Esophagus squamous epithelium (tissue), 5 donors: ENCODE measurements at regions not wholly inside any gene's neighbourhood (a gene's known extent, or its start where the extent isn't known, plus 50 kb on each side); places are given as distances from the start of the nearest gene placed in this dataset.

Experiments used
- DNase-seq: peaks from one replicate; lab custom pipeline; 2025; lab: John Stamatoyannopoulos, UW
- H3K27ac ChIP-seq, 4 donors: fragments of 200-600 bp; sonication (generic); one replicate each; pipeline ENCODE4 v1.5.1; 2016 to 2019; ENCODE audit warnings: mild to moderate bottlenecking in 1 of 4
- H3K27me3 ChIP-seq, 4 donors: fragments of 200-600 bp; sonication (generic); 1 replicate in 3 of 4; 2 replicates in 1 of 4; pipeline versions ENCODE4 v1.5.1 to v1.6.0; 2017 to 2021; ENCODE audit warnings: antibody characterized with exemption in 1 of 4
- H3K36me3 ChIP-seq, 3 donors: fragments of 200-600 bp; sonication (generic); one replicate each; pipeline ENCODE4 v1.5.1; 2016 to 2019
- H3K4me1 ChIP-seq, 3 donors: fragments of 200-600 bp; sonication (generic); one replicate each; pipeline ENCODE4 v1.5.1; 2017 to 2019
- H3K4me3 ChIP-seq, 4 donors: fragments of 200-600 bp; sonication (generic); 1 replicate in 3 of 4; 2 replicates in 1 of 4; pipeline ENCODE4 v1.5.1; 2016 to 2019; ENCODE audit warnings: mild to moderate bottlenecking in 2 of 4, moderate library complexity in 1 of 4
- H3K9me3 ChIP-seq, 3 donors: fragments of 200-600 bp; sonication (generic); one replicate each; pipeline ENCODE4 v1.5.1; 2016 to 2019
- CTCF ChIP-seq, 6 experiments: fragments of 450-650 bp in 4 of 6; fragments of 200-600 bp in 2 of 6; sonication (generic) in 2 of 6; IDR thresholded peaks; one replicate each; pipeline ENCODE4 v1.5.1; 2016 to 2019; ENCODE audit warnings: antibody characterized with exemption in 6 of 6, mild to moderate bottlenecking in 4 of 6, moderate library complexity in 4 of 6
- POLR2A ChIP-seq, 4 donors: fragments of 450-650 bp; IDR thresholded peaks; one replicate each; pipeline ENCODE4 v1.6.1; 2017; ENCODE audit warnings: antibody characterized with exemption in 4 of 4, mild to moderate bottlenecking in 4 of 4, moderate library complexity in 3 of 4
- WGBS, 2 donors: methylation state at CpG; one replicate each; pipeline ENCODE4 v1.1.5; 2018; 5-methylcytosine and 5-hydroxymethylcytosine counted together
- intact Hi-C: fragments of 100-400 bp; cut with DNase I; formaldehyde crosslinking; loops from one replicate; pipeline ENCODE4 v1.15.0; 2022
- donor health status: DM: yes; HTN: yes; CAD: no.

- H3K4me3 ChIP-seq: no peak overlapping the region
- 83 to 87% methylated on average over 21 of the region's 21 CpGs for WGBS, 2 donors
- intact Hi-C loops: no loop called here
- TF ChIP-seq CTCF (IDR thresholded peaks at IDR 0.05) (no peak), POLR2A (IDR thresholded peaks at IDR 0.05) (no peak)
- no peaks in the 10 kb centered on the region for H3K9me3 ChIP-seq
- peaks cover 0 to 26% (median 0%) of the 10 kb centered on the region in 4 donors for H3K27me3 ChIP-seq
- no peak for DNase-seq
- H3K27ac ChIP-seq: no peak overlapping the region
- no peaks in the 10 kb centered on the region for H3K4me1 ChIP-seq
- H3K36me3 ChIP-seq: no peaks in the 10 kb centered on the region
Observed at GRCh38 chr13:112231451-112232083, 144.6 kb upstream of the SPACA7 start.

GRCh38 chr13:112233256-112233655 lies 142.9 kb upstream of the SPACA7 start:
- H3K36me3 ChIP-seq: no peaks in the 10 kb centered on the region
- H3K4me3 ChIP-seq: no peak overlapping the region
- TF ChIP-seq CTCF (IDR thresholded peaks at IDR 0.05) (no peak), POLR2A (IDR thresholded peaks at IDR 0.05) (no peak)
- DNase-seq: no peak
- H3K9me3 ChIP-seq: no peaks in the 10 kb centered on the region
- 77 to 82% methylated on average over 13 of the region's 18 CpGs for WGBS, 2 donors
- intact Hi-C loops: no loop called here
- no peak overlapping the region for H3K27ac ChIP-seq
- no peaks in the 10 kb centered on the region for H3K4me1 ChIP-seq
- peaks cover 0 to 24% (median 0%) of the 10 kb centered on the region in 4 donors for H3K27me3 ChIP-seq

- Histone ChIP-seq H3K4me3 (no peak overlapping the region), H3K36me3 (no peaks in the 10 kb centered on the region), H3K4me1 (no peaks in the 10 kb centered on the region), H3K27ac (no peak overlapping the region), H3K27me3 (peaks cover 0 to 28% (median 0%) of the 10 kb centered on the region in 4 donors), H3K9me3 (no peaks in the 10 kb centered on the region)
- WGBS, 2 donors: 78 to 84% methylated on average over 8 of the region's 8 CpGs
- DNase-seq: no peak
- TF ChIP-seq POLR2A (IDR thresholded peaks at IDR 0.05) (no peak), CTCF (IDR thresholded peaks at IDR 0.05) (no peak)
- intact Hi-C loops: no loop called here
Observed at GRCh38 chr13:112233716-112234115, 142.4 kb upstream of the SPACA7 start.

- TF ChIP-seq CTCF (IDR thresholded peaks at IDR 0.05) (no peak), POLR2A (IDR thresholded peaks at IDR 0.05) (no peak)
- intact Hi-C loops: no loop called here
- WGBS, 2 donors: 83 to 90% methylated on average over 3 to 4 of the region's 16 CpGs
- Histone ChIP-seq H3K4me3 (no peak overlapping the region), H3K36me3 (no peaks in the 10 kb centered on the region), H3K27me3 (peaks cover 0 to 30% (median 0%) of the 10 kb centered on the region in 4 donors), H3K4me1 (no peaks in the 10 kb centered on the region), H3K27ac (no peak overlapping the region), H3K9me3 (no peaks in the 10 kb centered on the region)
- no peak for DNase-seq
Observed at GRCh38 chr13:112234131-112234875, 141.9 kb upstream of the SPACA7 start.

GRCh38 chr13:112236016-112236415 lies 140.1 kb upstream of the SPACA7 start:
- H3K9me3 ChIP-seq: no peaks in the 10 kb centered on the region
- no peaks in the 10 kb centered on the region for H3K36me3 ChIP-seq
- TF ChIP-seq POLR2A (IDR thresholded peaks at IDR 0.05): no peak
- no peak for TF ChIP-seq CTCF (IDR thresholded peaks at IDR 0.05)
- WGBS, 2 donors: 66 to 77% methylated on average over 5 to 6 of the region's 7 CpGs
- intact Hi-C loops: no loop called here
- no peak overlapping the region for H3K4me3 ChIP-seq
- H3K4me1 ChIP-seq: no peaks in the 10 kb centered on the region
- H3K27me3 ChIP-seq: peaks cover 0 to 30% (median 0%) of the 10 kb centered on the region in 4 donors
- no peak for DNase-seq
- H3K27ac ChIP-seq: no peak overlapping the region
